Fibroblast of lung (primary cell): ENCODE measurements at regions not wholly inside any gene's neighbourhood (a gene's known extent, or its start where the extent isn't known, plus 50 kb on each side); places are given as distances from the start of the nearest gene placed in this dataset.

ENCODE experiments used
- DNase-seq, 2 donors: peaks; one replicate each; pipeline versions ENCODE4 v3.0.0 to v3.0.0-alpha.2; 2010; ENCODE audit warnings: low read depth in 2 of 2
- H2AFZ ChIP-seq: 2 replicates; pipeline ENCODE4 v1.5.1; 2012; ENCODE audit warnings: low read length, control low read depth, inconsistent platforms
- H3K27ac ChIP-seq: 2 replicates; pipeline ENCODE4 v1.5.1; 2011; ENCODE audit warnings: low read length, control low read depth; ENCODE audit not compliant: insufficient read depth
- H3K27me3 ChIP-seq: 2 replicates; pipeline ENCODE4 v1.5.1; 2011; ENCODE audit warnings: mild to moderate bottlenecking, low read length; ENCODE audit not compliant: control insufficient read depth, insufficient read depth
- H3K36me3 ChIP-seq: 2 replicates; pipeline ENCODE4 v1.5.1; 2011; ENCODE audit warnings: low read length; ENCODE audit not compliant: control insufficient read depth, insufficient read depth
- H3K4me1 ChIP-seq: 2 replicates; pipeline ENCODE4 v1.5.1; 2011; ENCODE audit warnings: low read length; ENCODE audit not compliant: control insufficient read depth, insufficient read depth; ENCODE audit errors: extremely low read depth
- H3K4me2 ChIP-seq: 2 replicates; pipeline ENCODE4 v1.5.1; 2011; ENCODE audit warnings: low read length, control low read depth; ENCODE audit not compliant: insufficient read depth; ENCODE audit errors: extremely low read depth
- H3K4me3 ChIP-seq, 4 experiments: fragments of 200-600 bp in 1 of 4; sonication (generic) in 1 of 4; replicated peaks in 1 of 4; 2 replicates each; pipeline ENCODE4 v1.5.1; 2011 to 2016; ENCODE audit warnings: low read length in 4 of 4, low read depth in 3 of 4, mild to moderate bottlenecking in 3 of 4, control low read depth in 2 of 4, inconsistent platforms in 1 of 4, mixed read lengths in 1 of 4; ENCODE audit not compliant: insufficient read depth in 1 of 4; ENCODE audit errors: control extremely low read depth in 1 of 4
- H3K79me2 ChIP-seq: 2 replicates; pipeline ENCODE4 v1.5.1; 2012; ENCODE audit warnings: mild to moderate bottlenecking, low read length, inconsistent platforms; ENCODE audit not compliant: control insufficient read depth, insufficient read depth
- H3K9ac ChIP-seq: 2 replicates; pipeline ENCODE4 v1.5.1; 2011; ENCODE audit warnings: mild to moderate bottlenecking, low read length, control low read depth; ENCODE audit not compliant: insufficient read depth
- H3K9me3 ChIP-seq: 2 replicates; pipeline ENCODE4 v1.5.1; 2012; ENCODE audit warnings: low read depth, low read length; ENCODE audit not compliant: control insufficient read depth, insufficient read depth
- H4K20me1 ChIP-seq: 2 replicates; pipeline ENCODE4 v1.5.1; 2011; ENCODE audit warnings: low read length; ENCODE audit not compliant: control insufficient read depth, insufficient read depth; ENCODE audit errors: extremely low read depth
- CTCF ChIP-seq, 2 donors: IDR thresholded peaks in 1 of 2; conservative IDR thresholded peaks in 1 of 2; 1 replicate in 1 of 2; 2 replicates in 1 of 2; pipeline ENCODE4 v1.5.1; 2011 to 2012; ENCODE audit warnings: low read length in 2 of 2, control low read depth in 1 of 2, inconsistent platforms in 1 of 2, low read depth in 1 of 2, mild to moderate bottlenecking in 1 of 2
- EZH2 ChIP-seq: IDR thresholded peaks from 2 replicates; pipeline ENCODE4 v1.5.1; 2012; ENCODE audit warnings: low read length, control low read depth, mild to moderate bottlenecking; ENCODE audit errors: missing control alignments

- Histone ChIP-seq H3K4me1 (no peaks in the 10 kb centered on the region), H3K27ac (no peak overlapping the region)
- TF ChIP-seq CTCF (conservative IDR thresholded peaks at IDR 0.05 in 1 of 2, IDR thresholded peaks at IDR 0.05 in 1 of 2; ENCODE audit: low read depth in 1 of 2, low read length in 2 of 2) (no peak), EZH2 (no peak)
Measured at GRCh38 chr2:123061534-123061933, 963.6 kb upstream of the CNTNAP5 start.

DNA sequence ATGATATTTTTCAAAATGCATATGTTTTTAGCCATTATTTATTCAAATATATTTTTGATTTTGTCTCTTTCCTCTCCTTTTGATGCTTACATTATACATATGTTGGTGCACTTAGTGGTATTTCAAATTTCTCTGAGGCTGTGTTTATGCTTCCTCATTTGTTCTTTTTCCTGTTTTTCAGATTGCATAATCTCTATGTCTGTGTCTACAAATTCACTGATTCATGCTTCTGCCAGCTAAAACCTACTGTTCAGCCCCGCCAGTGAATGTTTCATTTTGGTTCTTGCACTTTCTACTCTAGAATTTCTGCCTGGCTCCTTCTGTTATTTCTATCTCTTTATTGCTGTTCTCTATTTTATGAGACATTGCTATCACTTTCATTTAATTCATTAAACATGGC lies 951.7 kb upstream of the CNTNAP5 start:
- no peaks in the 10 kb centered on the region for H3K27me3 ChIP-seq
- H3K36me3 ChIP-seq, result no peaks in the 10 kb centered on the region
- H3K4me3 ChIP-seq, result no peak overlapping the region
- no peak overlapping the region for H3K4me2 ChIP-seq
- no peak for DNase-seq
- H3K9me3 ChIP-seq, result no peaks in the 10 kb centered on the region
- no peak overlapping the region for H3K27ac ChIP-seq
- H3K79me2 ChIP-seq, result no peaks in the 10 kb centered on the region
- H3K4me1 ChIP-seq, result no peaks in the 10 kb centered on the region
- H2AFZ ChIP-seq, result no peak overlapping the region
- H3K9ac ChIP-seq, result no peak overlapping the region
- no peaks in the 10 kb centered on the region for H4K20me1 ChIP-seq
- no peak for TF ChIP-seq EZH2
- TF ChIP-seq CTCF (conservative IDR thresholded peaks at IDR 0.05 in 1 of 2, IDR thresholded peaks at IDR 0.05 in 1 of 2; ENCODE audit: low read depth in 1 of 2, low read length in 2 of 2), result no peak

More at GRCh38 chr2:123061534-123061933, 963.6 kb upstream of the CNTNAP5 start:
- no peaks in the 10 kb centered on the region for H3K79me2 ChIP-seq
- no peak overlapping the region for H2AFZ ChIP-seq
- no peak for DNase-seq
- no peaks in the 10 kb centered on the region for H3K9me3 ChIP-seq
- H3K27me3 ChIP-seq, result no peaks in the 10 kb centered on the region
- no peak overlapping the region for H3K4me3 ChIP-seq
- no peaks in the 10 kb centered on the region for H4K20me1 ChIP-seq
- H3K36me3 ChIP-seq, result no peaks in the 10 kb centered on the region
- H3K4me2 ChIP-seq, result no peak overlapping the region
- H3K9ac ChIP-seq, result no peak overlapping the region

DNA sequence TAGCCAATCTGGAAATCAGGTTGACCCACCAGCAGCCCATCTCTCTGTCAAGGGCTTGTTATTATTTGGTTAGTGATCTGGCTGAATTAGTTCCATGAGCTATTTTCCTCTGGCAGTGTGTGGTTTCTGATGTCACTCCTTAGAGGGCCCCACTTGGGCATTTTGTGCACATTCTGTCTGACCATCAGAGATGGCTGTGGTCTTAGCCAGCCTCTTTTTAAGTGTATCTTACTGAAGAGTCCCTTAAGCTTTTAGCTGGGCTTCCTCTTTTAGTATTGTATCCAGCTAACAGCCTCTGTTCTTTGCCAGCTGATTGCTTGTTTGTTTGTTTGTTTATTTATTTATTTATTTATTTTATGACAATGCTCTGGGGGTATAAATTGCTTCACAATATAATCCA lies 951.1 kb upstream of the CNTNAP5 start:
- H3K9ac ChIP-seq, result no peak overlapping the region

More for the DNA sequence above, 951.1 kb upstream of the CNTNAP5 start:
- Histone ChIP-seq H4K20me1 (no peaks in the 10 kb centered on the region), H3K36me3 (no peaks in the 10 kb centered on the region), H3K4me3 (no peak overlapping the region), H3K27me3 (no peaks in the 10 kb centered on the region), H3K9me3 (no peaks in the 10 kb centered on the region), H3K79me2 (no peaks in the 10 kb centered on the region), H2AFZ (no peak overlapping the region), H3K27ac (no peak overlapping the region), H3K4me1 (no peaks in the 10 kb centered on the region), H3K4me2 (no peak overlapping the region)
- TF ChIP-seq CTCF (conservative IDR thresholded peaks at IDR 0.05 in 1 of 2, IDR thresholded peaks at IDR 0.05 in 1 of 2; ENCODE audit: low read depth in 1 of 2, low read length in 2 of 2), result no peak
- peak in 1 of 2 donors; percentile 5 for DNase-seq
